Erythroblast (primary cell): ENCODE measurements at regions not wholly inside any gene's neighbourhood (a gene's known extent, or its start where the extent isn't known, plus 50 kb on each side); places are given as distances from the start of the nearest gene placed in this dataset.

Experiments used
- GATA1 ChIP-seq: IDR thresholded peaks from 2 replicates; pipeline ENCODE4 v1.6.1; 2011; ENCODE audit warnings: low read depth, mild to moderate bottlenecking, control low read depth, low read length, moderate library complexity
- POLR2A ChIP-seq: IDR thresholded peaks from 2 replicates; pipeline ENCODE4 v1.6.1; 2011; ENCODE audit warnings: mild to moderate bottlenecking, low read length

DNA sequence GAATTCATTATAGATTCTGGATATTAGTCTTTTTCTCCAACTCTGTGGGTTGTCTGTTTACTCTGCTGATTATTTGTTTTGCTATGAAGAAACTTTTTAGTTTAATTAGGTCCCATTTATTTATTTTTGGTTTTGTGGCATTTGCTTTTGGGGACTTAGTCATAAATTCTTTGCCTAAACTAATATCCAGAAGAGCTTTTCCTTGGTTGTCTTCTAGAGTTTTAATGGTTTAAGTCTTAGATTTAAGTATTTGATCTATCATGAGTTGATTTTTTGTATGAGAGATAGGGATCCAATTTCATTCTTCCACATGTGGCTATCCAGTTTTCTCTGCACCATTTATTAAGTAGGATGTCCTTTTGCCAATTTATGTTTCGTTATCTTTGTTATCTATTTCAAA lies 683.4 kb upstream of the FBXO33 start:
- TF ChIP-seq POLR2A (no peak), GATA1 (no peak)
